UCSD-AML1 (cell line): ENCODE measurements at regions not wholly inside any gene's neighbourhood (a gene's known extent, or its start where the extent isn't known, plus 50 kb on each side); places are given as distances from the start of the nearest gene placed in this dataset.
"Not testable (repeated sequence)": the region's sequence is repeated elsewhere in the genome, so short reads cannot be mapped to it uniquely, and the experiment has no call there.

Experiments used
- DNase-seq: peaks from one replicate; lab custom pipeline; 2025; ENCODE audit not compliant: unreplicated experiment; lab: John Stamatoyannopoulos, UW

- DNase-seq = no peak
Measured at GRCh38 chr1:104648269-104648691, 898.6 kb downstream of the AMY1C start.

GRCh38 chr1:104664374-104664773 is 914.7 kb downstream of the AMY1C start:
- not testable (repeated sequence) for DNase-seq

- no peak for DNase-seq
Measured at GRCh38 chr1:104665300-104665699, 915.6 kb downstream of the AMY1C start.

GRCh38 chr1:104671684-104672353 is 922.1 kb downstream of the AMY1C start:
- no peak for DNase-seq

GRCh38 chr1:104699433-104699832 is 949.7 kb downstream of the AMY1C start:
- DNase-seq = no peak

- no peak for DNase-seq
Measured at GRCh38 chr1:104702731-104703130, 953.0 kb downstream of the AMY1C start.

GRCh38 chr1:104706631-104707147 is 957.0 kb downstream of the AMY1C start:
- peak; percentile 2 for DNase-seq

GRCh38 chr1:104718752-104719151 is 969.1 kb downstream of the AMY1C start:
- no peak for DNase-seq

GRCh38 chr1:104720741-104721140 is 971.0 kb downstream of the AMY1C start:
- DNase-seq = no peak

GRCh38 chr1:104726917-104727316 is 977.2 kb downstream of the AMY1C start:
- DNase-seq = no peak

- no peak for DNase-seq
Measured at GRCh38 chr1:104733866-104734265, 984.2 kb downstream of the AMY1C start.

GRCh38 chr1:104745875-104746274 is 996.2 kb downstream of the AMY1C start:
- no peak for DNase-seq

- DNase-seq = no peak
Measured at GRCh38 chr1:104746994-104747393, 997.3 kb downstream of the AMY1C start.

GRCh38 chr1:104760017-104760416 is 1010.3 kb downstream of the AMY1C start:
- peak; percentile 2 for DNase-seq

GRCh38 chr1:104761961-104762570 is 1012.4 kb downstream of the AMY1C start:
- DNase-seq = no peak

GRCh38 chr1:104765085-104765484 is 1015.4 kb downstream of the AMY1C start:
- no peak for DNase-seq

GRCh38 chr1:104768466-104768865 is 1018.8 kb downstream of the AMY1C start:
- DNase-seq = no peak

GRCh38 chr1:104780470-104781078 is 1030.9 kb downstream of the AMY1C start:
- DNase-seq = no peak

- DNase-seq = no peak
Measured at GRCh38 chr1:104785575-104786187, 1036.0 kb downstream of the AMY1C start.

GRCh38 chr1:104787866-104788510 is 1038.3 kb downstream of the AMY1C start:
- peak; percentile 7 for DNase-seq

GRCh38 chr1:104791030-104791429 is 1041.3 kb downstream of the AMY1C start:
- DNase-seq = no peak
